ENCODE measurements at regions not wholly inside any gene's neighbourhood (a gene's known extent, or its start where the extent isn't known, plus 50 kb on each side); places are given as distances from the start of the nearest gene placed in this dataset.

GRCh38 chr10:26950934-26951333 lies 90.2 kb upstream of the ABI1 start:
- POLR2A ChIA-PET = interaction anchor here (0.7 kb wide), 1 partner anchor 110 kb away, joined by 3 read pairs; no protein-coding TSS in a partner anchor
- CTCF ChIA-PET = no interaction called here
- intact Hi-C loops (cut with micrococcal nuclease; ENCODE audit: unreplicated experiment) = no loop called here
- ATAC-seq = no peak
- Histone ChIP-seq H3K4me3 (ENCODE audit: low read depth in 2 of 2, low read length in 2 of 2) (no peak overlapping the region), H3K27me3 (ENCODE audit: control insufficient read depth, insufficient read depth, low read length) (no peaks in the 10 kb centered on the region), H3K4me1 (ENCODE audit: control insufficient read depth, insufficient read depth, low read length) (no peaks in the 10 kb centered on the region), H3K36me3 (ENCODE audit: control insufficient read depth, insufficient read depth, low read length) (no peaks in the 10 kb centered on the region), H3K27ac (ENCODE audit: low read length) (no peak overlapping the region), H3K9me3 (ENCODE audit: control insufficient read depth, insufficient read depth, low read depth, low read length) (no peaks in the 10 kb centered on the region)
- in situ Hi-C loops (cut with HindIII; ENCODE audit: low pct_unique_long_range_greater_than_20kb, low sequenced_read_pairs) = no loop called here
- BruUV-seq (replicated peaks) = no TSS peak
- TF ChIP-seq POLR2AphosphoS5 (IDR thresholded peaks at IDR 0.05; ENCODE audit: low read depth, low read length) (no peak), CTCF (IDR thresholded peaks at IDR 0.05) (no peak), SIN3A (IDR thresholded peaks at IDR 0.05; ENCODE audit: borderline replicate concordance, insufficient read depth, low read depth, low read length) (no peak), TCF7L2 (IDR thresholded peaks at IDR 0.05; ENCODE audit: low read depth, low read length) (no peak), REST (IDR thresholded peaks at IDR 0.05; ENCODE audit: insufficient read depth in 1 of 2, low read depth in 2 of 2, low read length in 1 of 2) (no peak)
- DNase-seq (ENCODE audit: low read depth, low spot score) = no peak

- in situ Hi-C loops (cut with HindIII; ENCODE audit: low pct_unique_long_range_greater_than_20kb, low sequenced_read_pairs) = no loop called here
- no TSS peak for BruUV-seq (replicated peaks)
- POLR2A ChIA-PET = no interaction called here
Measured at GRCh38 chr10:26946102-26946811, 85.5 kb upstream of the ABI1 start.

More at GRCh38 chr10:26946102-26946811, 85.5 kb upstream of the ABI1 start:
- H3K9me3 ChIP-seq (ENCODE audit: control insufficient read depth, insufficient read depth, low read depth, low read length) = no peaks in the 10 kb centered on the region
- DNase-seq (ENCODE audit: low read depth, low spot score) (no peak), ATAC-seq (no peak)
- no peak overlapping the region for H3K27ac ChIP-seq (ENCODE audit: low read length)
- TF ChIP-seq POLR2AphosphoS5 (IDR thresholded peaks at IDR 0.05; ENCODE audit: low read depth, low read length) = no peak
- no peak for TF ChIP-seq REST (IDR thresholded peaks at IDR 0.05; ENCODE audit: insufficient read depth in 1 of 2, low read depth in 2 of 2, low read length in 1 of 2)
- TF ChIP-seq SIN3A (IDR thresholded peaks at IDR 0.05; ENCODE audit: borderline replicate concordance, insufficient read depth, low read depth, low read length) = no peak
- TF ChIP-seq TCF7L2 (IDR thresholded peaks at IDR 0.05; ENCODE audit: low read depth, low read length) = no peak
- no peak overlapping the region for H3K4me3 ChIP-seq (ENCODE audit: low read depth in 2 of 2, low read length in 2 of 2)
- H3K27me3 ChIP-seq (ENCODE audit: control insufficient read depth, insufficient read depth, low read length) = no peaks in the 10 kb centered on the region
- CTCF ChIA-PET = interaction anchor here (0.7 kb wide), 1 partner anchor 8 kb away, joined by 5 read pairs; no protein-coding TSS in a partner anchor
- intact Hi-C loops (cut with micrococcal nuclease; ENCODE audit: unreplicated experiment) = no loop called here
- H3K36me3 ChIP-seq (ENCODE audit: control insufficient read depth, insufficient read depth, low read length) = no peaks in the 10 kb centered on the region
- no peaks in the 10 kb centered on the region for H3K4me1 ChIP-seq (ENCODE audit: control insufficient read depth, insufficient read depth, low read length)
